Loucy (cell line): ENCODE measurements at regions not wholly inside any gene's neighbourhood (a gene's known extent, or its start where the extent isn't known, plus 50 kb on each side); places are given as distances from the start of the nearest gene placed in this dataset.

Experiments
- H2AFZ ChIP-seq: fragments of 200-600 bp; sonication (generic); 2 replicates; pipeline ENCODE4 v1.6.0; 2016; ENCODE audit warnings: antibody characterized with exemption, mild to moderate bottlenecking, low read length, moderate library complexity
- H3F3A ChIP-seq: fragments of 200-600 bp; 2 replicates; pipeline ENCODE4 v1.6.0; 2016; ENCODE audit warnings: antibody characterized with exemption, low read depth, mild to moderate bottlenecking
- H3K27me3 ChIP-seq: fragments of 200-600 bp; sonication (generic); 2 replicates; pipeline ENCODE4 v1.6.1; 2014; ENCODE audit warnings: low read length, mild to moderate bottlenecking; ENCODE audit not compliant: insufficient read depth, poor library complexity, severe bottlenecking
- H3K36me3 ChIP-seq: fragments of 200-600 bp; sonication (generic); 2 replicates; pipeline ENCODE4 v1.6.1; 2016; ENCODE audit warnings: low read length; ENCODE audit not compliant: insufficient read depth
- H3K4me1 ChIP-seq: fragments of 200-600 bp; sonication (generic); 2 replicates; pipeline ENCODE4 v1.5.1; 2014; ENCODE audit warnings: low read length, mild to moderate bottlenecking; ENCODE audit not compliant: insufficient read depth, poor library complexity, severe bottlenecking
- H3K4me2 ChIP-seq: fragments of 200-600 bp; sonication (generic); 2 replicates; pipeline ENCODE4 v1.6.0; 2014; ENCODE audit warnings: antibody characterized with exemption, low read length, low read depth, mild to moderate bottlenecking; ENCODE audit not compliant: poor library complexity, severe bottlenecking
- H3K4me3 ChIP-seq: fragments of 200-600 bp; sonication (generic); 2 replicates; pipeline ENCODE4 v1.5.1; 2014; ENCODE audit warnings: low read length, mild to moderate bottlenecking, mixed read lengths; ENCODE audit not compliant: poor library complexity, severe bottlenecking
- H3K79me2 ChIP-seq: fragments of 200-600 bp; sonication (generic); 2 replicates; pipeline ENCODE4 v1.6.1; 2014; ENCODE audit warnings: low read length; ENCODE audit not compliant: insufficient read depth
- H3K9ac ChIP-seq: fragments of 200-600 bp; sonication (generic); 2 replicates; pipeline ENCODE4 v1.6.0; 2014; ENCODE audit warnings: mild to moderate bottlenecking, low read depth, low read length, moderate library complexity; ENCODE audit not compliant: poor library complexity, severe bottlenecking
- H3K9me2 ChIP-seq: fragments of 200-600 bp; sonication (generic); replicated peaks from 2 replicates; pipeline ENCODE4 v1.6.1; 2016; ENCODE audit warnings: low read depth, low read length, mixed read lengths
- H3K9me3 ChIP-seq: fragments of 200-600 bp; sonication (generic); 2 replicates; pipeline ENCODE4 v1.6.1; 2014; ENCODE audit warnings: mild to moderate bottlenecking, antibody characterized with exemption, low read length, low read depth; ENCODE audit not compliant: insufficient read depth
- H4K20me1 ChIP-seq: fragments of 200-600 bp; sonication (generic); 2 replicates; pipeline ENCODE4 v1.6.0; 2014; ENCODE audit warnings: antibody characterized with exemption, low read length, mild to moderate bottlenecking; ENCODE audit not compliant: insufficient read depth, poor library complexity, severe bottlenecking
- CTCF ChIP-seq: fragments of 200-600 bp; sonication (generic); conservative IDR thresholded peaks from 2 replicates; pipeline ENCODE4 v1.5.1; 2014; ENCODE audit warnings: mild to moderate bottlenecking, antibody characterized with exemption, low read length
- EZH2phosphoT487 ChIP-seq: fragments of 200-600 bp; IDR thresholded peaks from 2 replicates; pipeline ENCODE4 v1.6.1; 2018; ENCODE audit warnings: antibody characterized with exemption, mild to moderate bottlenecking, moderate library complexity, borderline replicate concordance

DNA sequence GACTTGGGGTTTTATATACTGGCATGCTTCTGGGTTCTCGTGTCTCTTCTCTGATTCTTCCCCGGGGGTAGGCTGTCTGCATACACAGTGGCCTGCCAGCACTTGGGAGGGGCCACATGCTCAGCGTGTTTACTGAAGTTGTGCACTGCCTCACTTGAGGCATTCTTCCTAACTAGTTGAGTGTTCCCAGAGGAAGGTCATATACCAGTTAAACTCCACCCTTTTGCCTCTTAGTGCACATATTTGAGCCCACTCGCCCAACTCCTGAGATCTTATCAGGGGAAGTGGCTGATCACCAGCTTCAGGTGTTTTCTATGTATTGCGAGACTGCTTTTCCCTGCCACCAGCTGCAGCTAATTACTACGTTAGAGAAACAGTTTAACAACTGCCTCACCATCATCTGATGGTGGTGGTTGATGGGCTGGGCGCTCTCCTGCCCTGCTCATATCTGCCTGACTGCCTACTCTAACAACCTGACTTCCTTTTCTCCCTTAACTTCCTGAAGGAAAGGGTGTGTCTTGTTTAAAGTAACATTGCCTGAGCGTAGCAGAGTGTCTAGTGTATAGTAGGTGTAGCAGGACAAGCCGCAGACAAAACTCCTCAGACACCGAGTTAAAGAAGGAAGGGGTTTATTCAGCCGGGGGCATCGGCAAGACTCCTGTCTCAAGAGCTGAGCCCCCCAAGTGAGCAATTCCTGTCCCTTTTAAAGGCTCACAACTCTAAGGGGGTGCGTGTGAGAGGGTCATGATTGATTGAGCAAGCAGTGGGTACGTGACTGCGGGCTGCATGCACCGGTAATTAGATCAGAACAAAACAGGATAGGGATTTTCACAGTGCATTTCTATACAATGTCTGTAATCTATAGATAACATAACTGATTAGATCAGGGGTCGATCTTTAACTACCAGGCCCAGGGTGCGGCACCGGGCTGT is 60.1 kb upstream of the CLINT1 start:
- Histone ChIP-seq H4K20me1 (no peaks in the 10 kb centered on the region), H3K4me3 (peak overlapping the region; percentile 72), H3K36me3 (no peaks in the 10 kb centered on the region), H3K27me3 (no peaks in the 10 kb centered on the region), H3K79me2 (no peaks in the 10 kb centered on the region), H2AFZ (peak overlapping the region; percentile 68), H3K9me3 (no peaks in the 10 kb centered on the region), H3K4me2 (peak overlapping the region; percentile 79), H3K9me2 (no peaks in the 10 kb centered on the region), H3K4me1 (peaks cover 27% of the 10 kb centered on the region), H3F3A (peaks cover 3% of the 10 kb centered on the region; the same call in 1 of the 2 replicates), H3K9ac (peak overlapping the region; percentile 71)
- TF ChIP-seq EZH2phosphoT487, result no peak
- no peak for TF ChIP-seq CTCF

- Histone ChIP-seq H3K79me2 (no peaks in the 10 kb centered on the region), H3K27me3 (no peaks in the 10 kb centered on the region), H3K36me3 (no peaks in the 10 kb centered on the region), H3K9me2 (no peaks in the 10 kb centered on the region), H3F3A (peaks cover 3% of the 10 kb centered on the region; the same call in 1 of the 2 replicates), H4K20me1 (no peaks in the 10 kb centered on the region), H3K9me3 (no peaks in the 10 kb centered on the region), H3K4me2 (peak overlapping the region; percentile 79), H3K4me3 (peak overlapping the region; percentile 72), H2AFZ (peak overlapping the region; percentile 68; the same call in 1 of the 2 replicates), H3K9ac (peak overlapping the region; percentile 71), H3K4me1 (peaks cover 24% of the 10 kb centered on the region)
- TF ChIP-seq EZH2phosphoT487 (no peak), CTCF (peak; percentile 60)
Measured at GRCh38 chr5:157917899-157918809, 59.2 kb upstream of the CLINT1 start.

GRCh38 chr5:157917491-157917890 is 58.5 kb upstream of the CLINT1 start:
- H3K4me2 ChIP-seq, result peak overlapping the region; percentile 79
- peaks cover 24% of the 10 kb centered on the region for H3K4me1 ChIP-seq
- TF ChIP-seq EZH2phosphoT487 (no peak), CTCF (no peak)
- H3K27me3 ChIP-seq, result no peaks in the 10 kb centered on the region
- no peak overlapping the region for H2AFZ ChIP-seq
- H3F3A ChIP-seq, result peaks cover 3% of the 10 kb centered on the region; the same call in 1 of the 2 replicates
- no peak overlapping the region for H3K4me3 ChIP-seq
- no peaks in the 10 kb centered on the region for H3K79me2 ChIP-seq
- no peaks in the 10 kb centered on the region for H3K9me2 ChIP-seq
- H4K20me1 ChIP-seq, result no peaks in the 10 kb centered on the region
- H3K9me3 ChIP-seq, result no peaks in the 10 kb centered on the region
- no peak overlapping the region for H3K9ac ChIP-seq
- no peaks in the 10 kb centered on the region for H3K36me3 ChIP-seq
